ENCODE measurements at regions not wholly inside any gene's neighbourhood (a gene's known extent, or its start where the extent isn't known, plus 50 kb on each side); places are given as distances from the start of the nearest gene placed in this dataset.

GRCh38 chr5:81854915-81855314 lies 104.0 kb upstream of the SSBP2 start:
- no peak for TF ChIP-seq CTCF (IDR thresholded peaks at IDR 0.05)
- no peak overlapping the region for H3K4me3 Mint-ChIP-seq (ENCODE audit: unreplicated experiment)
- no peak for DNase-seq (ENCODE audit: extremely low spot score, unreplicated experiment)
- H3K27ac Mint-ChIP-seq (ENCODE audit: unreplicated experiment): peak overlapping the region; percentile 4
- H3K27me3 Mint-ChIP-seq (ENCODE audit: unreplicated experiment): no peaks in the 10 kb centered on the region
- H3K4me1 Mint-ChIP-seq (ENCODE audit: unreplicated experiment): peaks cover 58% of the 10 kb centered on the region
- no peaks in the 10 kb centered on the region for H3K9me3 Mint-ChIP-seq (ENCODE audit: unreplicated experiment)
- no peaks in the 10 kb centered on the region for H3K36me3 Mint-ChIP-seq (ENCODE audit: unreplicated experiment)

GRCh38 chr5:81854485-81854884 lies 103.6 kb upstream of the SSBP2 start:
- Mint-ChIP-seq H3K27me3 (ENCODE audit: unreplicated experiment) (no peaks in the 10 kb centered on the region), H3K36me3 (ENCODE audit: unreplicated experiment) (no peaks in the 10 kb centered on the region), H3K4me1 (ENCODE audit: unreplicated experiment) (peaks cover 61% of the 10 kb centered on the region), H3K27ac (ENCODE audit: unreplicated experiment) (no peak overlapping the region), H3K4me3 (ENCODE audit: unreplicated experiment) (no peak overlapping the region), H3K9me3 (ENCODE audit: unreplicated experiment) (no peaks in the 10 kb centered on the region)
- peak; percentile 33 for TF ChIP-seq CTCF (IDR thresholded peaks at IDR 0.05)
- no peak for DNase-seq (ENCODE audit: extremely low spot score, unreplicated experiment)

- Mint-ChIP-seq H3K36me3 (ENCODE audit: unreplicated experiment) (no peaks in the 10 kb centered on the region), H3K27me3 (ENCODE audit: unreplicated experiment) (no peaks in the 10 kb centered on the region), H3K4me1 (ENCODE audit: unreplicated experiment) (peaks cover 64% of the 10 kb centered on the region), H3K27ac (ENCODE audit: unreplicated experiment) (peak overlapping the region; percentile 99), H3K9me3 (ENCODE audit: unreplicated experiment) (no peaks in the 10 kb centered on the region), H3K4me3 (ENCODE audit: unreplicated experiment) (peak overlapping the region; percentile 87)
- no peak for TF ChIP-seq CTCF (IDR thresholded peaks at IDR 0.05)
- DNase-seq (ENCODE audit: extremely low spot score, unreplicated experiment): no peak
Observed at GRCh38 chr5:81853030-81853357, 102.1 kb upstream of the SSBP2 start.

DNA sequence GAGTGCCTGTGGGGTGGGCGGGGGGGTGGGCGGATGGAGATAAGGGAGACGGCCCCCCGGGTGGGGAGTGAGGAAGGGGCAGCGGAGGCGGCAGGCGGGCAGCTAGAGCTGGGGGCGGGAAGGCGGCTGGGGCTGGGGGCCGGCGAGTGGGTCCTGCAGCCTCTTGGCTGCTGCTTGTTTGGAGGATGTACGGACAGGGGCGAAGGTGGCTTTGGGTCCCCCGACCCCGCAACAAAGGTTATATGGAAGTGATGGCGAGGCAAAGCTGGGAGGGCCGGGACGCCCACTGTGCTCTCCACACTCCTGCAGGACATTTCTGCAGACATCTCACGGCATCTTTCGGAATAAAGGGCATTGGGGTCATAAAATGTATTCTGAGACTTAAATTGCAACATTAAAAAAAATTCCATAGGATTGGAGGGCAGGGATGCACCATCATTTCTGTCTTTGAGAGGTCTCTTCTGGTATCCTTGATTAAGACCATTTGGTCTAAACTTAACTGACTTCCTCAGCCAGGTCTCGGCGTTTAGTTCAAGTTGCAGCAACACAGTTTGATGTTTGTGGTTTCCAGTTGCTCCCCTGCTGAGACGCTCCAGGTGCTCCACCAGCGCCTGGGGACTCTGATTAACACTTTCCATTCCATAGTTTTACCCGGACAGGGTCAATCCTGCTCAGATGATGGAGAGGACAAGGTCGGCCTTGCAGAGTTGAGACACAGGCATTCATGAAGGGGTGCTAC lies 101.6 kb upstream of the SSBP2 start:
- Mint-ChIP-seq H3K9me3 (ENCODE audit: unreplicated experiment) (no peaks in the 10 kb centered on the region), H3K27ac (ENCODE audit: unreplicated experiment) (peak overlapping the region; percentile 99), H3K4me1 (ENCODE audit: unreplicated experiment) (peaks cover 64% of the 10 kb centered on the region), H3K4me3 (ENCODE audit: unreplicated experiment) (peak overlapping the region; percentile 87), H3K36me3 (ENCODE audit: unreplicated experiment) (no peaks in the 10 kb centered on the region), H3K27me3 (ENCODE audit: unreplicated experiment) (no peaks in the 10 kb centered on the region)
- no peak for DNase-seq (ENCODE audit: extremely low spot score, unreplicated experiment)
- TF ChIP-seq CTCF (IDR thresholded peaks at IDR 0.05): no peak

DNA sequence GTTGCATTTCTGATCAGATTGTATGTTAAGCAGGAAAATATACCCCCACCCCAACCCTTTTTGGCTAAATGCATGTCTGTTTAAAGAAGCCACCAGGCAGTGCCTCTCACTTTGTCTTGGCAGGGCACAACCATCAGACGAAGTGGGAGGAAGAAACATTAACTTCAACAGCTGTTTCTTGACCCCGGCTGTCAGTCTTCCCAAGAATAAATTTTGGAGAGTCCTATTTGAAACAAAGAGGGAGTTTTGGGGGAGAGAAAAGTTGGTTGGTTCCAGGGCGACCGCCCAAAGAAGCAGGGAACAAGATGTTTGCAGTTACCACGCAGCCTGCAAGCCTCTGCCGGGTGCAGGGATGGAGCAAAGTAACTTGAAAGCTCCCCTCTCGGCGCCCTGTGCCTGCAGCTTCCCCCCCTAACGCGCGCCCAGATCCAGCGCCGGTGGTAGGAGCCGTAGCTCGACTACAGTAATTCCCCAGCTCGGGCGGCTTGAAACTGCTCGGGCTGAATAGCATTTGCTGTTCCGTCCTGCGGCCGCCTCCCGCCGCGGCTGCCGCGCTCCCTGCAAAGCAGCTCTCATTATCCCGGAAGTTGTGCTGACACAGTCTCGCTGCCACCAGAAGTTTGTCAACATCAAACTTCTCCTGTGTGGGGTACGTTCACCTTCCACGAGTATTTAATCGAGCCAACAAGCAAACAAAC lies 100.7 kb upstream of the SSBP2 start:
- H3K4me1 Mint-ChIP-seq (ENCODE audit: unreplicated experiment): peaks cover 60% of the 10 kb centered on the region
- peak; percentile 98 for DNase-seq (ENCODE audit: extremely low spot score, unreplicated experiment)
- H3K27me3 Mint-ChIP-seq (ENCODE audit: unreplicated experiment): no peaks in the 10 kb centered on the region
- H3K27ac Mint-ChIP-seq (ENCODE audit: unreplicated experiment): peak overlapping the region; percentile 99
- TF ChIP-seq CTCF (IDR thresholded peaks at IDR 0.05): no peak
- no peaks in the 10 kb centered on the region for H3K36me3 Mint-ChIP-seq (ENCODE audit: unreplicated experiment)
- no peaks in the 10 kb centered on the region for H3K9me3 Mint-ChIP-seq (ENCODE audit: unreplicated experiment)
- H3K4me3 Mint-ChIP-seq (ENCODE audit: unreplicated experiment): peak overlapping the region; percentile 87

Measured in osteocyte (in vitro differentiated cells).